ENCODE measurements at regions not wholly inside any gene's neighbourhood (a gene's known extent, or its start where the extent isn't known, plus 50 kb on each side); places are given as distances from the start of the nearest gene placed in this dataset.

- no peak for TF ChIP-seq CTCF (IDR thresholded peaks at IDR 0.05; ENCODE audit: low read length)
- no peak for TF ChIP-seq EZH2 (IDR thresholded peaks at IDR 0.05; ENCODE audit: borderline replicate concordance, low read length)
These were observed 370.3 kb upstream of the MTPN start for GRCh38 chr7:136347488-136347887.

Data from OCI-LY1 (cell line).